Prostate gland (tissue), 2 donors: ENCODE measurements at regions not wholly inside any gene's neighbourhood (a gene's known extent, or its start where the extent isn't known, plus 50 kb on each side); places are given as distances from the start of the nearest gene placed in this dataset.

Source experiments
- DNase-seq: peaks from one replicate; pipeline ENCODE4 v3.0.0-alpha.2; 2019; ENCODE audit warnings: low spot score
- H3K27ac ChIP-seq, 2 donors: fragments of 200-600 bp; sonication (generic); 2 replicates each; pipeline ENCODE4 v1.5.1; 2017 to 2019
- H3K27me3 ChIP-seq: fragments of 200-600 bp; sonication (generic); replicated peaks from 2 replicates; pipeline ENCODE4 v1.5.1; 2019; ENCODE audit not compliant: insufficient read depth
- H3K36me3 ChIP-seq, 2 donors: fragments of 200-600 bp; sonication (generic); 1 replicate in 1 of 2; 2 replicates in 1 of 2; pipeline versions ENCODE4 v1.5.1 to v1.8.1; 2017 to 2019
- H3K4me1 ChIP-seq: fragments of 200-600 bp; sonication (generic); replicated peaks from 2 replicates; pipeline ENCODE4 v1.5.1; 2019
- H3K4me3 ChIP-seq, 2 donors: fragments of 200-600 bp; sonication (generic); 2 replicates each; pipeline ENCODE4 v1.5.1; 2017 to 2019
- H3K9me3 ChIP-seq: fragments of 200-600 bp; sonication (generic); 2 replicates; pipeline ENCODE4 v1.5.1; 2017
- CTCF ChIP-seq, 4 experiments: fragments of 200-600 bp in 2 of 4; fragments of 450-650 bp in 2 of 4; sonication (generic) in 2 of 4; IDR thresholded peaks; 1 replicate in 3 of 4; 2 replicates in 1 of 4; pipeline ENCODE4 v1.5.1; 2016 to 2019; ENCODE audit warnings: antibody characterized with exemption in 4 of 4, mild to moderate bottlenecking in 2 of 4, moderate library complexity in 2 of 4
- POLR2A ChIP-seq: fragments of 450-650 bp; IDR thresholded peaks from one replicate; pipeline ENCODE4 v1.6.1; 2016; ENCODE audit warnings: antibody characterized with exemption, mild to moderate bottlenecking
- POLR2AphosphoS5 ChIP-seq: sonication (generic); formaldehyde crosslinking; IDR thresholded peaks from one replicate; pipeline ENCODE4 v1.6.1; 2017; ENCODE audit warnings: antibody characterized with exemption
- WGBS: methylation state at CpG from one replicate; pipeline ENCODE4 v1.1.5; 2018; 5-methylcytosine and 5-hydroxymethylcytosine counted together
- intact Hi-C: fragments of 100-400 bp; cut with DNase I; formaldehyde crosslinking; loops from one replicate; pipeline ENCODE4 v1.14.2; 2022

- no peaks in the 10 kb centered on the region for H3K4me1 ChIP-seq
- 86% methylated on average over 4 of the region's 4 CpGs for WGBS
- intact Hi-C loops, result no loop called here
- no peak overlapping the region for H3K4me3 ChIP-seq
- H3K36me3 ChIP-seq, result no peaks in the 10 kb centered on the region
- H3K27ac ChIP-seq, result no peak overlapping the region
- TF ChIP-seq POLR2AphosphoS5 (no peak), CTCF (IDR thresholded peaks at IDR 0.05) (no peak), POLR2A (no peak)
- H3K9me3 ChIP-seq, result no peaks in the 10 kb centered on the region
- H3K27me3 ChIP-seq, result no peaks in the 10 kb centered on the region
- DNase-seq, result no peak
Measured at GRCh38 chr11:80958987-80959386, 1518.2 kb upstream of the TENM4 start.

DNA sequence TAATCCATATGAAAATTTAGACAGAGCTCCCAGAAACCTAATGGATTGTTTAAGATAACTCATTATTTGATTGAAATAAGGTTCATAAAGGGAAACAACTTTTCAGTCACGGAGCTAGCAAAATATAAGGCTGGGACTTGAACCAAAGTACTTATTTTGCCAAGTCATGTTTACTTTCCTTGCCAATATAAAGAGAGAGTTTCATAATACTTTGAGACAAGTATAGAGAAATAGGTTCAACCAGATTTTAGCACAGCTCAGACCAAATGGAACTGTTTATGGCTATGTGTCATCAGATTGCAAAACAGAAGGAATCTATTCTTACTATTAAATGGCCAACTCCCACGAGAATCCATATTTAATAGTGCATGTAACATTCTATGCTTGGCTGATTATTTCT, 1517.5 kb upstream of the TENM4 start:
- H3K4me1 ChIP-seq, result no peaks in the 10 kb centered on the region
- TF ChIP-seq POLR2AphosphoS5, result peak; percentile 64
- no peak for TF ChIP-seq CTCF (IDR thresholded peaks at IDR 0.05)
- TF ChIP-seq POLR2A, result no peak
- no peaks in the 10 kb centered on the region for H3K36me3 ChIP-seq
- DNase-seq, result peak; percentile 16
- H3K27ac ChIP-seq, result no peak overlapping the region
- intact Hi-C loops, result no loop called here
- WGBS, result 15% methylated on average over 2 of the region's 2 CpGs
- H3K4me3 ChIP-seq, result no peak overlapping the region
- H3K9me3 ChIP-seq, result no peaks in the 10 kb centered on the region
- no peaks in the 10 kb centered on the region for H3K27me3 ChIP-seq

GRCh38 chr11:80955588-80955987, 1514.8 kb upstream of the TENM4 start:
- 95% methylated on average over 7 of the region's 7 CpGs for WGBS
- H3K9me3 ChIP-seq, result no peaks in the 10 kb centered on the region
- no peaks in the 10 kb centered on the region for H3K27me3 ChIP-seq
- TF ChIP-seq POLR2AphosphoS5 (no peak), POLR2A (no peak), CTCF (IDR thresholded peaks at IDR 0.05) (no peak)
- no peaks in the 10 kb centered on the region for H3K4me1 ChIP-seq
- intact Hi-C loops, result no loop called here
- no peak overlapping the region for H3K27ac ChIP-seq
- no peak for DNase-seq
- no peaks in the 10 kb centered on the region for H3K36me3 ChIP-seq
- no peak overlapping the region for H3K4me3 ChIP-seq

DNA sequence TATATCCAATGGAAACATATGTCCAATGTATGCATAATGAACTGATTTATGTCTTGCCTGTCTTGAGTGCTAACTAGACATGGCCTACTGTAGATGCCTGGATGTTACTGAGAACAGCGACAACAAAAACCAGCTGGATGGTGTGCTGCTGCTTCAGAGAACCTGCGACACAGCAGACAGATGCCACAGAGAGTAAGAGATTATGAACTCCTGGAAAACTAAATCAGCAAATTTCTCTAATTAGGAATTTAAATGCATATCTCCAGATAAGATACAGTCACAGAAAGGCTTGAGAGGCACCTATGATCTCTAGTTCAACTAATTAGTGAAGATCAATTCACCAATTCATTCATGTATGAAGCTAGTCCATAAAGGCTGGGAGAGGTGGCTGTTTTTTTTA, 1508.0 kb upstream of the TENM4 start:
- no peak for TF ChIP-seq POLR2A
- no peak for TF ChIP-seq CTCF (IDR thresholded peaks at IDR 0.05)
- no peak for TF ChIP-seq POLR2AphosphoS5
- H3K4me3 ChIP-seq, result no peak overlapping the region
- H3K27me3 ChIP-seq, result no peaks in the 10 kb centered on the region
- intact Hi-C loops, result no loop called here
- H3K9me3 ChIP-seq, result no peaks in the 10 kb centered on the region
- H3K36me3 ChIP-seq, result no peaks in the 10 kb centered on the region
- H3K4me1 ChIP-seq, result no peaks in the 10 kb centered on the region
- no peak overlapping the region for H3K27ac ChIP-seq
- no peak for DNase-seq
- WGBS, result 95% methylated on average over 2 of the region's 2 CpGs

- TF ChIP-seq POLR2AphosphoS5, result no peak
- no peak for TF ChIP-seq POLR2A
- TF ChIP-seq CTCF (IDR thresholded peaks at IDR 0.05), result no peak
- WGBS, result 89% methylated on average over 1 of the region's 1 CpG
Measured at GRCh38 chr11:80944758-80945157, 1503.9 kb upstream of the TENM4 start.

More at GRCh38 chr11:80944758-80945157, 1503.9 kb upstream of the TENM4 start:
- Histone ChIP-seq H3K27me3 (no peaks in the 10 kb centered on the region), H3K27ac (no peak overlapping the region), H3K4me1 (no peaks in the 10 kb centered on the region), H3K36me3 (no peaks in the 10 kb centered on the region), H3K4me3 (no peak overlapping the region), H3K9me3 (no peaks in the 10 kb centered on the region)
- intact Hi-C loops, result no loop called here
- DNase-seq, result no peak
